ENCODE measurements at regions not wholly inside any gene's neighbourhood (a gene's known extent, or its start where the extent isn't known, plus 50 kb on each side); places are given as distances from the start of the nearest gene placed in this dataset.

DNA sequence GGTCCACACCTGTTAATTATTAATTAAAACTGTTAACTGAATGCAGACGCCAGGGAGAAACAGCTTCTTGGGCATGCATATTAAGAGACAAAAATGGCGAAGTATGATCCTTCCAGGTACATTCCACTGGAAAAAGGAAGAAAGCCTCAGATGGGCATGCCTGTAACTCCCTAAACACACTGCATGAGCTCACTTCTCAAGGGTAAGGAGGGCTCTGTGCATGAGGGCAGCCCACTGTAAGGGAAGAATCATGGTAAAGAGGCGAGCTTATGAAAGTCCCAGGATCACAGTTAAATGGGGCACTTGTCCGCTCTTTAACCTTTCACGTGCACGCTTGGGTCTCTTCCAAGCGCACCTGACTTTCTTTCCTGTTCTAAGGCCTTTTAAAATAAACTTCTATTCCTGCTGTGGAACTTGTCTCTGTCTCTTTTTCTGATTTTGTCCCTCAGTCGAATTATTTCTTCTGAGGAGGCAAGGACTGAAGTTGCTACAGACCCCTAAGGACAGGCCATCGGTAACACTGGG is 321.7 kb downstream of the PPP1R2C start:
- H3K4me3 ChIP-seq: no peak overlapping the region
- H3K27me3 ChIP-seq: no peaks in the 10 kb centered on the region
- TF ChIP-seq CTCF (IDR thresholded peaks at IDR 0.05) (no peak), POLR2AphosphoS5 (IDR thresholded peaks at IDR 0.05; ENCODE audit: insufficient read depth in 1 of 2, low read depth in 1 of 2) (no peak), POLR2A (IDR thresholded peaks at IDR 0.05) (no peak)
- H3K36me3 ChIP-seq: no peaks in the 10 kb centered on the region
- no peaks in the 10 kb centered on the region for H3K4me1 ChIP-seq
- intact Hi-C loops (cut with DNase I): no loop called here
- H3K9me3 ChIP-seq: no peaks in the 10 kb centered on the region
- no peak overlapping the region for H3K27ac ChIP-seq
- no peak for DNase-seq (ENCODE audit: extremely low spot score in 2 of 2)

- no peaks in the 10 kb centered on the region for H3K36me3 ChIP-seq
- no peaks in the 10 kb centered on the region for H3K27me3 ChIP-seq
- intact Hi-C loops (cut with DNase I): no loop called here
- no peak overlapping the region for H3K27ac ChIP-seq
- H3K9me3 ChIP-seq: no peaks in the 10 kb centered on the region
- H3K4me1 ChIP-seq: no peaks in the 10 kb centered on the region
- no peak for DNase-seq (ENCODE audit: extremely low spot score in 2 of 2)
- H3K4me3 ChIP-seq: no peak overlapping the region
- TF ChIP-seq POLR2A (IDR thresholded peaks at IDR 0.05): no peak
- TF ChIP-seq POLR2AphosphoS5 (IDR thresholded peaks at IDR 0.05; ENCODE audit: insufficient read depth in 1 of 2, low read depth in 1 of 2): no peak
- no peak for TF ChIP-seq CTCF (IDR thresholded peaks at IDR 0.05)
These were observed 327.7 kb downstream of the PPP1R2C start for GRCh38 chrX:42450228-42450627.

GRCh38 chrX:42443267-42443666 is 334.7 kb downstream of the PPP1R2C start:
- Histone ChIP-seq H3K27me3 (no peaks in the 10 kb centered on the region), H3K4me3 (no peak overlapping the region), H3K4me1 (no peaks in the 10 kb centered on the region), H3K9me3 (no peaks in the 10 kb centered on the region), H3K27ac (no peak overlapping the region), H3K36me3 (no peaks in the 10 kb centered on the region)
- no peak for DNase-seq (ENCODE audit: extremely low spot score in 2 of 2)
- intact Hi-C loops (cut with DNase I): no loop called here
- TF ChIP-seq POLR2AphosphoS5 (IDR thresholded peaks at IDR 0.05; ENCODE audit: insufficient read depth in 1 of 2, low read depth in 1 of 2) (no peak), POLR2A (IDR thresholded peaks at IDR 0.05) (no peak), CTCF (IDR thresholded peaks at IDR 0.05) (no peak)

GRCh38 chrX:42442745-42443144 is 335.2 kb downstream of the PPP1R2C start:
- H3K4me3 ChIP-seq: no peak overlapping the region
- intact Hi-C loops (cut with DNase I): no loop called here
- H3K27me3 ChIP-seq: no peaks in the 10 kb centered on the region
- no peaks in the 10 kb centered on the region for H3K9me3 ChIP-seq
- no peak for DNase-seq (ENCODE audit: extremely low spot score in 2 of 2)
- H3K4me1 ChIP-seq: no peaks in the 10 kb centered on the region
- no peaks in the 10 kb centered on the region for H3K36me3 ChIP-seq
- H3K27ac ChIP-seq: no peak overlapping the region
- no peak for TF ChIP-seq POLR2AphosphoS5 (IDR thresholded peaks at IDR 0.05; ENCODE audit: insufficient read depth in 1 of 2, low read depth in 1 of 2)
- TF ChIP-seq POLR2A (IDR thresholded peaks at IDR 0.05): no peak
- TF ChIP-seq CTCF (IDR thresholded peaks at IDR 0.05): no peak

DNA sequence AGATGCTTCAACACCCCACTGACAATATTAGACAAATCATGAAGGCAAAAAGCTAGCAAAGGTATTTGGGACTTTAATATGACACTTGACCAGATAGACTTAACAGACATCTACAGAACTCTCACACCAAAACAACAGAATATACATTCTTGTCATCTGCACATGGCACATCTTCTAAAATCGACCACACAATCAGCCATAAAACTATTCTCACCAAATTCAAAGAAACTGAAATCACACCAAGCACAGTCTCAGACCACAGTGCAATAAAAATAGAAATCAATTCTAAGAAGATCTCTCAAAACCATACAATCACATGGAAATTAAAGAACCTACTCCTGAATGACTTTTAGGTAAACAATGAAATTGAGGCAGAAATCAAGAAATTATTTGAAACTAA is 340.8 kb downstream of the PPP1R2C start:
- no peak overlapping the region for H3K27ac ChIP-seq
- DNase-seq (ENCODE audit: extremely low spot score in 2 of 2): no peak
- TF ChIP-seq POLR2A (IDR thresholded peaks at IDR 0.05): no peak
- TF ChIP-seq POLR2AphosphoS5 (IDR thresholded peaks at IDR 0.05; ENCODE audit: insufficient read depth in 1 of 2, low read depth in 1 of 2): no peak
- TF ChIP-seq CTCF (IDR thresholded peaks at IDR 0.05): no peak
- H3K36me3 ChIP-seq: no peaks in the 10 kb centered on the region
- no peaks in the 10 kb centered on the region for H3K9me3 ChIP-seq
- no peaks in the 10 kb centered on the region for H3K4me1 ChIP-seq
- no peak overlapping the region for H3K4me3 ChIP-seq
- intact Hi-C loops (cut with DNase I): no loop called here
- H3K27me3 ChIP-seq: no peaks in the 10 kb centered on the region

All from vagina (tissue), 2 donors.